H1 (cell line): ENCODE measurements at regions not wholly inside any gene's neighbourhood (a gene's known extent, or its start where the extent isn't known, plus 50 kb on each side); places are given as distances from the start of the nearest gene placed in this dataset.

Source experiments
- POLR2AphosphoS5 ChIP-seq: IDR thresholded peaks from 2 replicates; pipeline ENCODE4 v1.6.1; 2011; ENCODE audit warnings: low read depth, low read length
- TEAD4 ChIP-seq: IDR thresholded peaks from 2 replicates; pipeline ENCODE4 v1.6.1; 2012; ENCODE audit warnings: low read depth, low read length, inconsistent platforms, mixed read lengths

DNA sequence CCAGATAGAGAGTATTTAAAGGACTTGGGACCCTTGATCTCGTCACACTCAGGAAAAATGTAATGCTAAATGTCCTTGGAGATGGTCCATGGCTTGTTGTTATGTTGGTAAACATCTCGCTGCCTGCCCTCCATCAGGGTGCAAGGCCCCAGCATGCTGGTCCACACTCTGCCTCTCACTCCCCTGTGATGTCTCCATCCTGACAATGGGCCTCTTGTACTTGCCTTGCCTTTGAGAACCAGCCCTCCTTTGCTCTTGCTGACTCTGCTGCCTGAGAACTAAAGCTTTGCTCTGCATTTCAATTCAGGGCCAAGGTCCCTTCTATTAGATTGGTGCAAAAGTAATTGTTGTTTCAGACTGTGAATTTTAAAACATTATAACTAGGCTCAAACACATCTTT, 131.0 kb upstream of the LMNTD1 start (continued):
- TF ChIP-seq TEAD4 = no peak
- TF ChIP-seq POLR2AphosphoS5 = no peak
